ENCODE measurements at regions not wholly inside any gene's neighbourhood (a gene's known extent, or its start where the extent isn't known, plus 50 kb on each side); places are given as distances from the start of the nearest gene placed in this dataset.
"Not testable (repeated sequence)": the region's sequence is repeated elsewhere in the genome, so short reads cannot be mapped to it uniquely, and the experiment has no call there.

- TF ChIP-seq ISL1 (CRISPR knock-in tag; IDR thresholded peaks at IDR 0.05); GLIS3 (CRISPR knock-in tag; IDR thresholded peaks at IDR 0.05); CSDC2 (CRISPR knock-in tag; IDR thresholded peaks at IDR 0.05); PPARA (CRISPR knock-in tag; IDR thresholded peaks at IDR 0.05; ENCODE audit: borderline replicate concordance); ZFP3 (CRISPR knock-in tag; IDR thresholded peaks at IDR 0.05); ESRRG (CRISPR knock-in tag; IDR thresholded peaks at IDR 0.05); TSHZ2 (CRISPR knock-in tag; IDR thresholded peaks at IDR 0.05); OSR1 (CRISPR knock-in tag; IDR thresholded peaks at IDR 0.05); CREB5 (CRISPR knock-in tag; IDR thresholded peaks at IDR 0.05; ENCODE audit: low read depth); CSRNP3 (CRISPR knock-in tag; IDR thresholded peaks at IDR 0.05); ZC3H10 (CRISPR knock-in tag; IDR thresholded peaks at IDR 0.05); ARNTL (CRISPR knock-in tag; IDR thresholded peaks at IDR 0.05; ENCODE audit: borderline replicate concordance, low read depth); RARB (CRISPR knock-in tag; IDR thresholded peaks at IDR 0.05): not testable (repeated sequence)
Observed at GRCh38 chr2:111465521-111465920, 344.8 kb downstream of the BCL2L11 start.

All from SK-N-SH treated with all-trans-retinoic acid at 6 μM for 48 hours (cell line).